ENCODE measurements at regions not wholly inside any gene's neighbourhood (a gene's known extent, or its start where the extent isn't known, plus 50 kb on each side); places are given as distances from the start of the nearest gene placed in this dataset.

DNA sequence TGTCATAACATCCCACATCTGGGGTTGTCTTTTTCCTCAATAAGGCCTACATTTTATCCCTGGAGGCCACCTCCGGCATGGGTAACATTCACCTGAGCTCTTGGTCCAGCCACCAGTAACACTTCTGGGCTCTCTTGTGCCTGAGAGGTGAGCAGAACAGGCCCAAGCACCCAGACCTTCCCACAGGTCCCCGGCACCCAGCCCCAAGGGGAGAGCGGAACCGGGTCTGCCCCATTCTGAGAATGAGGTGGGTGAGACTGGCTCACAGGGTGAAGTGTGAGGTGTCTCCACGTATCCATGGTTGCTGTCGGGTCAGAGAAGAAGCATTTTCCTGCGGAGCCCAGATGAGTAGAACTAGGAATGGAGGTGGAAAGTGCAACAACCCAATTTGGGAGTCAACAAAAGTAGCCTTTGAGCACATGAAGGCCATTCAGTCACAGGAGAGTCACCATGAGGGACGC is 496.7 kb upstream of the MYT1L start:
- TF ChIP-seq CTCF (IDR thresholded peaks at IDR 0.05; ENCODE audit: low read length) (no peak), EZH2phosphoT487 (IDR thresholded peaks at IDR 0.05; ENCODE audit: low read length) (no peak), EZH2 (optimal IDR thresholded peaks at IDR 0.05; ENCODE audit: low read depth, low read length) (no peak)
- H2AFZ ChIP-seq (ENCODE audit: low read length) = no peak overlapping the region
- no peaks in the 10 kb centered on the region for H3F3A ChIP-seq (ENCODE audit: insufficient read depth, low read length)
- DNase-seq = no peak
- no peak overlapping the region for H3K4me3 ChIP-seq (ENCODE audit: low read length)
- H3K9me2 ChIP-seq (replicated peaks; ENCODE audit: insufficient read depth, low read length) = no peaks in the 10 kb centered on the region
- no peaks in the 10 kb centered on the region for H3K36me3 ChIP-seq (replicated peaks; ENCODE audit: insufficient read depth, low read length)
- H3K27ac ChIP-seq (ENCODE audit: low read length) = no peak overlapping the region
- no peaks in the 10 kb centered on the region for H4K20me1 ChIP-seq (ENCODE audit: insufficient read depth, low read length)
- H3K9me3 ChIP-seq (replicated peaks; ENCODE audit: insufficient read depth, low read length) = no peaks in the 10 kb centered on the region
- H3K27me3 ChIP-seq (replicated peaks; ENCODE audit: insufficient read depth, low read length) = no peaks in the 10 kb centered on the region
- H3K9ac ChIP-seq (ENCODE audit: low read length) = no peak overlapping the region
- H3K4me1 ChIP-seq (ENCODE audit: low read length) = no peaks in the 10 kb centered on the region
- H3K4me2 ChIP-seq (ENCODE audit: low read depth, low read length) = no peak overlapping the region
- no peaks in the 10 kb centered on the region for H3K79me2 ChIP-seq (ENCODE audit: low read length)

GRCh38 chr2:2827046-2827636 is 496.1 kb upstream of the MYT1L start:
- H3K9ac ChIP-seq (ENCODE audit: low read length) = no peak overlapping the region
- no peaks in the 10 kb centered on the region for H3K36me3 ChIP-seq (replicated peaks; ENCODE audit: insufficient read depth, low read length)
- H3K4me1 ChIP-seq (ENCODE audit: low read length) = no peaks in the 10 kb centered on the region
- no peaks in the 10 kb centered on the region for H3K27me3 ChIP-seq (replicated peaks; ENCODE audit: insufficient read depth, low read length)
- H3K9me3 ChIP-seq (replicated peaks; ENCODE audit: insufficient read depth, low read length) = no peaks in the 10 kb centered on the region
- TF ChIP-seq EZH2 (optimal IDR thresholded peaks at IDR 0.05; ENCODE audit: low read depth, low read length) = no peak
- no peak for TF ChIP-seq EZH2phosphoT487 (IDR thresholded peaks at IDR 0.05; ENCODE audit: low read length)
- H3K27ac ChIP-seq (ENCODE audit: low read length) = no peak overlapping the region
- no peaks in the 10 kb centered on the region for H3F3A ChIP-seq (ENCODE audit: insufficient read depth, low read length)
- H3K4me3 ChIP-seq (ENCODE audit: low read length) = no peak overlapping the region
- H2AFZ ChIP-seq (ENCODE audit: low read length) = no peak overlapping the region
- H3K4me2 ChIP-seq (ENCODE audit: low read depth, low read length) = no peak overlapping the region
- H3K79me2 ChIP-seq (ENCODE audit: low read length) = no peaks in the 10 kb centered on the region
- H3K9me2 ChIP-seq (replicated peaks; ENCODE audit: insufficient read depth, low read length) = no peaks in the 10 kb centered on the region
- no peak for DNase-seq
- no peaks in the 10 kb centered on the region for H4K20me1 ChIP-seq (ENCODE audit: insufficient read depth, low read length)

DNA sequence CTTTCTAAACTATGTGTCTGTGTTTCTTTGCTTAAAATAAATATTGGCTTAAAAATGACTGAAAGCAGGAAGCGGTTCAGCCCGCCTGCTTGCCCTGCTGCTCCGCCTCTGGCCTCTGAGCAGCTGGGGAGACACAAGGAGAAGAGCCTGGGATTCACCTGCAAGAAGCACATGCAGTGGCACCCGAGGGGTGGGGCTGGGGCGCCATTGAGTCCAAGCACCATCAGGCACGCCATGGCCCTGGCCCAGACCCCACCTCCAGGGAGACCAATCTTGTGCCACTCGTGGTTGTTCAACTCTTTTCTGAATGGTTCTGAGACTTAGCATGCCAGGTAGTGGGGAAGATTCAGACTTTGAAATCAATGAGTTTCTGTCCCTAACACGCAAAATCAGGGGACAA is 495.5 kb upstream of the MYT1L start:
- Histone ChIP-seq H2AFZ (ENCODE audit: low read length) (no peak overlapping the region), H3F3A (ENCODE audit: insufficient read depth, low read length) (no peaks in the 10 kb centered on the region), H3K4me3 (ENCODE audit: low read length) (no peak overlapping the region), H4K20me1 (ENCODE audit: insufficient read depth, low read length) (no peaks in the 10 kb centered on the region), H3K27ac (ENCODE audit: low read length) (no peak overlapping the region), H3K79me2 (ENCODE audit: low read length) (no peaks in the 10 kb centered on the region), H3K27me3 (replicated peaks; ENCODE audit: insufficient read depth, low read length) (no peaks in the 10 kb centered on the region), H3K9ac (ENCODE audit: low read length) (no peak overlapping the region), H3K9me3 (replicated peaks; ENCODE audit: insufficient read depth, low read length) (no peaks in the 10 kb centered on the region), H3K4me2 (ENCODE audit: low read depth, low read length) (no peak overlapping the region), H3K36me3 (replicated peaks; ENCODE audit: insufficient read depth, low read length) (no peaks in the 10 kb centered on the region), H3K4me1 (ENCODE audit: low read length) (no peaks in the 10 kb centered on the region), H3K9me2 (replicated peaks; ENCODE audit: insufficient read depth, low read length) (no peaks in the 10 kb centered on the region)
- no peak for DNase-seq
- TF ChIP-seq EZH2phosphoT487 (IDR thresholded peaks at IDR 0.05; ENCODE audit: low read length) (no peak), EZH2 (optimal IDR thresholded peaks at IDR 0.05; ENCODE audit: low read depth, low read length) (no peak), CTCF (IDR thresholded peaks at IDR 0.05; ENCODE audit: low read length) (no peak)

- H3K27me3 ChIP-seq (replicated peaks; ENCODE audit: insufficient read depth, low read length) = no peaks in the 10 kb centered on the region
- no peaks in the 10 kb centered on the region for H3K79me2 ChIP-seq (ENCODE audit: low read length)
- no peaks in the 10 kb centered on the region for H3K36me3 ChIP-seq (replicated peaks; ENCODE audit: insufficient read depth, low read length)
- H4K20me1 ChIP-seq (ENCODE audit: insufficient read depth, low read length) = no peaks in the 10 kb centered on the region
- DNase-seq = no peak
- H3K4me3 ChIP-seq (ENCODE audit: low read length) = no peak overlapping the region
- H3K4me1 ChIP-seq (ENCODE audit: low read length) = no peaks in the 10 kb centered on the region
- no peak overlapping the region for H2AFZ ChIP-seq (ENCODE audit: low read length)
- no peaks in the 10 kb centered on the region for H3F3A ChIP-seq (ENCODE audit: insufficient read depth, low read length)
- no peak overlapping the region for H3K9ac ChIP-seq (ENCODE audit: low read length)
- no peaks in the 10 kb centered on the region for H3K9me3 ChIP-seq (replicated peaks; ENCODE audit: insufficient read depth, low read length)
- TF ChIP-seq EZH2phosphoT487 (IDR thresholded peaks at IDR 0.05; ENCODE audit: low read length) = no peak
- no peak for TF ChIP-seq CTCF (IDR thresholded peaks at IDR 0.05; ENCODE audit: low read length)
- no peak for TF ChIP-seq EZH2 (optimal IDR thresholded peaks at IDR 0.05; ENCODE audit: low read depth, low read length)
- no peak overlapping the region for H3K27ac ChIP-seq (ENCODE audit: low read length)
- no peaks in the 10 kb centered on the region for H3K9me2 ChIP-seq (replicated peaks; ENCODE audit: insufficient read depth, low read length)
- no peak overlapping the region for H3K4me2 ChIP-seq (ENCODE audit: low read depth, low read length)
Measured at GRCh38 chr2:2826209-2826551, 495.1 kb upstream of the MYT1L start.

Measured in MM.1S (cell line).